MM.1S (cell line): ENCODE measurements at regions not wholly inside any gene's neighbourhood (a gene's known extent, or its start where the extent isn't known, plus 50 kb on each side); places are given as distances from the start of the nearest gene placed in this dataset.

ENCODE experiments used
- EZH2 ChIP-seq: fragments of 300-600 bp; sonication (generic); optimal IDR thresholded peaks from 2 replicates; pipeline ENCODE3; 2017; ENCODE audit warnings: low read depth, mild to moderate bottlenecking, antibody characterized with exemption, low read length, mixed read lengths
- TF ChIP-seq, protein P1 (sequence below): fragments of 300-600 bp; sonication (generic); IDR thresholded peaks from 2 replicates; pipeline ENCODE4 v1.5.1; 2016; ENCODE audit warnings: antibody characterized with exemption, low read length, mixed read lengths

DNA sequence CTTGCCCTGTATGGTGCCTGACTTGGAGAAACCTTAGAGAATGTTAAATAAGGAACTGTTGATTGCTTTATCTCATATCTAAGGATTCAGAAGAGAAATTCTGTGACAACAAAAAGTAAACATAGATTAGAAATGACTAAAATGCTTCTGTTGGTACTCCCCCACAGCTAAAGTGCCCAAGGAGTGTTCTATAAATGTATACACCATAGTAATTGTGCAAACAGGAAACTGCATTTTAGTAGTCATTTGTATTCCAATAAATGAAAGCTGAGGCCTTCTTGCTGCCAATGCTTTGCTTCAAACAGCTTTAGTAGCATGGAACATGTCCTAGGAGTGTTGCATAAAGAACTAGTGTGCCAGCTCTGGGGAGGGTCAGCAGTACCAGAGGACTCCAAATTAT lies 343.7 kb upstream of the IRAK1BP1 start:
- TF ChIP-seq, protein P1, sequence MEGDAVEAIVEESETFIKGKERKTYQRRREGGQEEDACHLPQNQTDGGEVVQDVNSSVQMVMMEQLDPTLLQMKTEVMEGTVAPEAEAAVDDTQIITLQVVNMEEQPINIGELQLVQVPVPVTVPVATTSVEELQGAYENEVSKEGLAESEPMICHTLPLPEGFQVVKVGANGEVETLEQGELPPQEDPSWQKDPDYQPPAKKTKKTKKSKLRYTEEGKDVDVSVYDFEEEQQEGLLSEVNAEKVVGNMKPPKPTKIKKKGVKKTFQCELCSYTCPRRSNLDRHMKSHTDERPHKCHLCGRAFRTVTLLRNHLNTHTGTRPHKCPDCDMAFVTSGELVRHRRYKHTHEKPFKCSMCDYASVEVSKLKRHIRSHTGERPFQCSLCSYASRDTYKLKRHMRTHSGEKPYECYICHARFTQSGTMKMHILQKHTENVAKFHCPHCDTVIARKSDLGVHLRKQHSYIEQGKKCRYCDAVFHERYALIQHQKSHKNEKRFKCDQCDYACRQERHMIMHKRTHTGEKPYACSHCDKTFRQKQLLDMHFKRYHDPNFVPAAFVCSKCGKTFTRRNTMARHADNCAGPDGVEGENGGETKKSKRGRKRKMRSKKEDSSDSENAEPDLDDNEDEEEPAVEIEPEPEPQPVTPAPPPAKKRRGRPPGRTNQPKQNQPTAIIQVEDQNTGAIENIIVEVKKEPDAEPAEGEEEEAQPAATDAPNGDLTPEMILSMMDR, result no peak
- no peak for TF ChIP-seq EZH2
